ENCODE measurements at regions not wholly inside any gene's neighbourhood (a gene's known extent, or its start where the extent isn't known, plus 50 kb on each side); places are given as distances from the start of the nearest gene placed in this dataset.

GRCh38 chr6:140912686-140913085 lies 1220.0 kb upstream of the GJE1 start:
- no peaks in the 10 kb centered on the region for H3K36me3 ChIP-seq (replicated peaks; ENCODE audit: insufficient read depth, low read length)
- H4K20me1 ChIP-seq (ENCODE audit: insufficient read depth, low read length), result no peaks in the 10 kb centered on the region
- no peak overlapping the region for H3K9ac ChIP-seq (ENCODE audit: low read length)
- no peak for DNase-seq
- H3K4me3 ChIP-seq (ENCODE audit: low read length), result no peak overlapping the region
- no peaks in the 10 kb centered on the region for H3F3A ChIP-seq (ENCODE audit: insufficient read depth, low read length)
- H3K27me3 ChIP-seq (replicated peaks; ENCODE audit: insufficient read depth, low read length), result no peaks in the 10 kb centered on the region
- TF ChIP-seq, protein P1, sequence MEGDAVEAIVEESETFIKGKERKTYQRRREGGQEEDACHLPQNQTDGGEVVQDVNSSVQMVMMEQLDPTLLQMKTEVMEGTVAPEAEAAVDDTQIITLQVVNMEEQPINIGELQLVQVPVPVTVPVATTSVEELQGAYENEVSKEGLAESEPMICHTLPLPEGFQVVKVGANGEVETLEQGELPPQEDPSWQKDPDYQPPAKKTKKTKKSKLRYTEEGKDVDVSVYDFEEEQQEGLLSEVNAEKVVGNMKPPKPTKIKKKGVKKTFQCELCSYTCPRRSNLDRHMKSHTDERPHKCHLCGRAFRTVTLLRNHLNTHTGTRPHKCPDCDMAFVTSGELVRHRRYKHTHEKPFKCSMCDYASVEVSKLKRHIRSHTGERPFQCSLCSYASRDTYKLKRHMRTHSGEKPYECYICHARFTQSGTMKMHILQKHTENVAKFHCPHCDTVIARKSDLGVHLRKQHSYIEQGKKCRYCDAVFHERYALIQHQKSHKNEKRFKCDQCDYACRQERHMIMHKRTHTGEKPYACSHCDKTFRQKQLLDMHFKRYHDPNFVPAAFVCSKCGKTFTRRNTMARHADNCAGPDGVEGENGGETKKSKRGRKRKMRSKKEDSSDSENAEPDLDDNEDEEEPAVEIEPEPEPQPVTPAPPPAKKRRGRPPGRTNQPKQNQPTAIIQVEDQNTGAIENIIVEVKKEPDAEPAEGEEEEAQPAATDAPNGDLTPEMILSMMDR (IDR thresholded peaks at IDR 0.05; ENCODE audit: low read length), result no peak
- no peak for TF ChIP-seq EZH2 (optimal IDR thresholded peaks at IDR 0.05; ENCODE audit: low read depth, low read length)
- TF ChIP-seq EZH2phosphoT487 (IDR thresholded peaks at IDR 0.05; ENCODE audit: low read length), result no peak
- H3K79me2 ChIP-seq (ENCODE audit: low read length), result no peaks in the 10 kb centered on the region
- no peaks in the 10 kb centered on the region for H3K9me3 ChIP-seq (replicated peaks; ENCODE audit: insufficient read depth, low read length)
- no peak overlapping the region for H3K4me2 ChIP-seq (ENCODE audit: low read depth, low read length)
- H3K27ac ChIP-seq (ENCODE audit: low read length), result no peak overlapping the region
- no peaks in the 10 kb centered on the region for H3K9me2 ChIP-seq (replicated peaks; ENCODE audit: insufficient read depth, low read length)
- no peaks in the 10 kb centered on the region for H3K4me1 ChIP-seq (ENCODE audit: low read length)
- H2AFZ ChIP-seq (ENCODE audit: low read length), result no peak overlapping the region

DNA sequence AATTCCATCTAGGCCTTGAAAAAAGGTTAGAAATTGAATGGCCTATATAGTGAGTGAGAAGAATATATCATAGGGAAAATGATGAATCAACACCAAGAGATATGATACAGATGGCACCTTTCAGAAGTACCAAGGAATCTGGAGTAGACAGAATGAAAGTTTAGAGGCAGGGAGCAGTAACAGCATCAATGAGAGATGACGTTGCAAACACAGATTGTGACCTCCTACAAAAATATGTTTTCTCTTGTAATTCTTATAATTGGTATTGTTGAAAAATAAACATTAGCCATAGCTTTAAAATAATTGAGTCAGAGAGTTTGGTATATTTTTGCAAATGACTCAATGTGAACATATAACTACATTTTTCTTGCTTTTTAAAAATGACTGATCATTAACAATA lies 1223.1 kb upstream of the GJE1 start:
- Histone ChIP-seq H2AFZ (ENCODE audit: low read length) (no peak overlapping the region), H3K27me3 (replicated peaks; ENCODE audit: insufficient read depth, low read length) (no peaks in the 10 kb centered on the region), H3K9me3 (replicated peaks; ENCODE audit: insufficient read depth, low read length) (no peaks in the 10 kb centered on the region), H4K20me1 (ENCODE audit: insufficient read depth, low read length) (no peaks in the 10 kb centered on the region), H3K27ac (ENCODE audit: low read length) (no peak overlapping the region), H3K9me2 (replicated peaks; ENCODE audit: insufficient read depth, low read length) (no peaks in the 10 kb centered on the region), H3K4me2 (ENCODE audit: low read depth, low read length) (no peak overlapping the region), H3K4me3 (ENCODE audit: low read length) (no peak overlapping the region), H3F3A (ENCODE audit: insufficient read depth, low read length) (no peaks in the 10 kb centered on the region), H3K36me3 (replicated peaks; ENCODE audit: insufficient read depth, low read length) (no peaks in the 10 kb centered on the region), H3K4me1 (ENCODE audit: low read length) (no peaks in the 10 kb centered on the region), H3K9ac (ENCODE audit: low read length) (no peak overlapping the region), H3K79me2 (ENCODE audit: low read length) (no peaks in the 10 kb centered on the region)
- TF ChIP-seq EZH2phosphoT487 (IDR thresholded peaks at IDR 0.05; ENCODE audit: low read length) (no peak), EZH2 (optimal IDR thresholded peaks at IDR 0.05; ENCODE audit: low read depth, low read length) (no peak)
- TF ChIP-seq, protein P1 (IDR thresholded peaks at IDR 0.05; ENCODE audit: low read length), result no peak
- no peak for DNase-seq

GRCh38 chr6:140909156-140909555 lies 1223.6 kb upstream of the GJE1 start:
- H3K9ac ChIP-seq (ENCODE audit: low read length), result no peak overlapping the region
- no peak for DNase-seq
- TF ChIP-seq, protein P1 (IDR thresholded peaks at IDR 0.05; ENCODE audit: low read length), result no peak
- TF ChIP-seq EZH2 (optimal IDR thresholded peaks at IDR 0.05; ENCODE audit: low read depth, low read length) (no peak), EZH2phosphoT487 (IDR thresholded peaks at IDR 0.05; ENCODE audit: low read length) (no peak)
- no peaks in the 10 kb centered on the region for H3K4me1 ChIP-seq (ENCODE audit: low read length)
- H4K20me1 ChIP-seq (ENCODE audit: insufficient read depth, low read length), result no peaks in the 10 kb centered on the region
- no peak overlapping the region for H3K27ac ChIP-seq (ENCODE audit: low read length)
- no peaks in the 10 kb centered on the region for H3K9me2 ChIP-seq (replicated peaks; ENCODE audit: insufficient read depth, low read length)
- no peak overlapping the region for H2AFZ ChIP-seq (ENCODE audit: low read length)
- no peaks in the 10 kb centered on the region for H3F3A ChIP-seq (ENCODE audit: insufficient read depth, low read length)
- no peak overlapping the region for H3K4me2 ChIP-seq (ENCODE audit: low read depth, low read length)
- H3K79me2 ChIP-seq (ENCODE audit: low read length), result no peaks in the 10 kb centered on the region
- no peak overlapping the region for H3K4me3 ChIP-seq (ENCODE audit: low read length)
- no peaks in the 10 kb centered on the region for H3K9me3 ChIP-seq (replicated peaks; ENCODE audit: insufficient read depth, low read length)
- H3K36me3 ChIP-seq (replicated peaks; ENCODE audit: insufficient read depth, low read length), result no peaks in the 10 kb centered on the region
- H3K27me3 ChIP-seq (replicated peaks; ENCODE audit: insufficient read depth, low read length), result no peaks in the 10 kb centered on the region
